ENCODE measurements at regions not wholly inside any gene's neighbourhood (a gene's known extent, or its start where the extent isn't known, plus 50 kb on each side); places are given as distances from the start of the nearest gene placed in this dataset.

- no peaks in the 10 kb centered on the region for H3K9me1 ChIP-seq (replicated peaks; ENCODE audit: control insufficient read depth, extremely low read depth, insufficient read depth, low read length)
- intact Hi-C loops (cut with micrococcal nuclease) (no loop called here), dilution Hi-C loops (cut with MboI; ENCODE audit: extremely low pct_ligation_motif_present, low sequenced_read_pairs) (no loop called here)
- H3K9me3 ChIP-seq (replicated peaks; ENCODE audit: control insufficient read depth, insufficient read depth, low read length): no peaks in the 10 kb centered on the region
- H2AFZ ChIP-seq (ENCODE audit: low read depth, low read length): no peak overlapping the region
- ChIA-PET POLR2A (no interaction called here), CTCF (no interaction called here)
- H3K36me3 ChIP-seq (ENCODE audit: control insufficient read depth in 2 of 2, extremely low read depth in 1 of 2, insufficient read depth in 2 of 2, low read length in 2 of 2): no peaks in the 10 kb centered on the region
- no peaks in the 10 kb centered on the region for H4K20me1 ChIP-seq (replicated peaks; ENCODE audit: control insufficient read depth, extremely low read depth, insufficient read depth, low read length)
- no peak for FAIRE-seq
- BruUV-seq (replicated peaks): no TSS peak
- TF ChIP-seq GATA2 (IDR thresholded peaks at IDR 0.05; ENCODE audit: insufficient read depth, insufficient read length, low read depth, low read length): no peak
- TF ChIP-seq MYC (IDR thresholded peaks at IDR 0.05; ENCODE audit: low read depth, low read length): no peak
- TF ChIP-seq EZH2 (IDR thresholded peaks at IDR 0.05; ENCODE audit: borderline replicate concordance, low read depth, low read length, severe bottlenecking): no peak
- TF ChIP-seq CTCF (IDR thresholded peaks at IDR 0.05; ENCODE audit: extremely low read depth in 1 of 2, insufficient read depth in 1 of 2, low read depth in 1 of 2, low read length in 2 of 2): no peak
- no peak for TF ChIP-seq POLR2AphosphoS5 (IDR thresholded peaks at IDR 0.05; ENCODE audit: insufficient read depth, low read depth, low read length)
- TF ChIP-seq FOS (IDR thresholded peaks at IDR 0.05; ENCODE audit: borderline replicate concordance, insufficient read depth, low read length): no peak
- TF ChIP-seq JUN (IDR thresholded peaks at IDR 0.05; ENCODE audit: borderline replicate concordance, insufficient read depth, insufficient read length, low read depth): no peak
- no peak for TF ChIP-seq MAX (IDR thresholded peaks at IDR 0.05; ENCODE audit: insufficient read depth, insufficient read length)
- no peak for TF ChIP-seq POLR2A (IDR thresholded peaks at IDR 0.05; ENCODE audit: low read depth, low read length)
- H3K9ac ChIP-seq (replicated peaks; ENCODE audit: extremely low read depth, insufficient read depth, low read length): no peak overlapping the region
- no peaks in the 10 kb centered on the region for H3K79me2 ChIP-seq (ENCODE audit: control insufficient read depth, insufficient read depth, low read length)
- H3K4me3 ChIP-seq (replicated peaks in 1 of 3; ENCODE audit: insufficient read depth in 1 of 3, low read depth in 1 of 3, low read length in 3 of 3): no peak overlapping the region
- H3K27ac ChIP-seq (ENCODE audit: insufficient read depth, low read depth, low read length): no peak overlapping the region
- no peak overlapping the region for H3K4me2 ChIP-seq (ENCODE audit: insufficient read depth, low read length)
- H3K4me1 ChIP-seq (ENCODE audit: control insufficient read depth, extremely low read depth, insufficient read depth, low read length): no peaks in the 10 kb centered on the region
- no peak for DNase-seq (ENCODE audit: low read depth, low spot score)
- no peaks in the 10 kb centered on the region for H3K27me3 ChIP-seq (ENCODE audit: control insufficient read depth in 2 of 2, insufficient read depth in 2 of 2, low read length in 2 of 2)
These were observed 114.1 kb upstream of the PPARGC1A start for GRCh38 chr4:24003926-24004325.

Measured in endothelial cell of umbilical vein (primary cell).